Upper lobe of left lung (tissue), 4 donors: ENCODE measurements at regions not wholly inside any gene's neighbourhood (a gene's known extent, or its start where the extent isn't known, plus 50 kb on each side); places are given as distances from the start of the nearest gene placed in this dataset.

ENCODE experiments used
- POLR2A ChIP-seq, 4 donors: fragments of 450-650 bp; IDR thresholded peaks; one replicate each; pipeline ENCODE4 v1.5.1; 2016 to 2017; ENCODE audit warnings: antibody characterized with exemption in 4 of 4, mild to moderate bottlenecking in 2 of 4
- POLR2AphosphoS5 ChIP-seq, 2 donors: sonication (generic); formaldehyde crosslinking; IDR thresholded peaks; one replicate each; pipeline ENCODE4 v1.5.1; 2017; ENCODE audit warnings: antibody characterized with exemption in 2 of 2

DNA sequence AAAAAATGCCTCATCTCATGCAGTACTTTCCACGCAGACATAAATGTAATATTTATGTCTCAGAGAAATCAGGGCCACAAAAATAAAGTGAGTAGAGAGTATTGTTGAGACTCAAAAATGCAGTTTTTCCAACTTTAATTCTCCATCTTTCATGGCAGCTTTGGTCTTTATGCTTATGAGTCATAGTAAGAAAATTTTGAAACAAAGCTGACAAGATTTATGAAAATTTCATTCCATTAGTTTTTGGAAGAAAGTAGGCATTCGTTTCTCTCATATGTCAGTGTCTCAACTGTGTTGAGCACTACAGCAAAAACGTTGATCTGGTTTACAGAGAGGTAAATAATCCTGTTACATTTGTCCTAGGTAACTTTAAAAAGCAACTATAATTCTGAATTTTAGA lies 656.8 kb downstream of the IQCM start:
- TF ChIP-seq POLR2AphosphoS5 (IDR thresholded peaks at IDR 0.05) (no peak), POLR2A (IDR thresholded peaks at IDR 0.05) (no peak)
